B cell (primary cell): ENCODE measurements at regions not wholly inside any gene's neighbourhood (a gene's known extent, or its start where the extent isn't known, plus 50 kb on each side); places are given as distances from the start of the nearest gene placed in this dataset.

Experiments
- ATAC-seq: fragments of 200-7000 bp; cut with Tn5 transposase; one replicate; pipeline ENCODE4 v1.10.0; 2021; ENCODE audit warnings: low read depth, mild to moderate bottlenecking, moderate number of reproducible peaks, moderate library complexity
- CTCF ChIA-PET: fragments of 350-600 bp; sonication (Branson Sonifier 250); formaldehyde crosslinking; loops from one replicate; lab custom pipeline; 2021; ENCODE audit warnings: antibody characterized with exemption, inconsistent platforms; lab: Charles Lee
- POLR2A ChIA-PET: fragments of 350-600 bp; sonication (Branson Sonifier 250); formaldehyde crosslinking; loops from one replicate; lab custom pipeline; 2021; ENCODE audit warnings: antibody characterized with exemption; lab: Charles Lee
- DNase-seq: peaks from one replicate; pipeline ENCODE4 v3.0.0; 2013
- H2AFZ ChIP-seq: 2 replicates; pipeline ENCODE4 v1.6.1; 2012; ENCODE audit warnings: mild to moderate bottlenecking, low read depth, low read length; ENCODE audit not compliant: insufficient read depth, poor library complexity, severe bottlenecking
- H3K27ac ChIP-seq, 2 donors: 1 replicate in 1 of 2; 2 replicates in 1 of 2; pipeline ENCODE4 v1.5.1; 2012 to 2013; ENCODE audit warnings: low read length in 2 of 2, mild to moderate bottlenecking in 2 of 2, moderate library complexity in 1 of 2
- H3K27me3 ChIP-seq, 4 experiments: fragments of 200-600 bp in 1 of 4; sonication (generic) in 1 of 4; replicated peaks in 1 of 4; 1 replicate in 2 of 4; 2 replicates in 2 of 4; pipeline versions ENCODE4 v1.6.1 to v1.7.0; 2013 to 2016; ENCODE audit warnings: low read length in 3 of 4, mild to moderate bottlenecking in 2 of 4, mixed read lengths in 1 of 4, moderate library complexity in 1 of 4; ENCODE audit not compliant: insufficient read depth in 4 of 4, control insufficient read depth in 3 of 4; ENCODE audit errors: control extremely low read depth in 1 of 4
- H3K36me3 ChIP-seq, 2 experiments: replicated peaks in 1 of 2; 1 replicate in 1 of 2; 2 replicates in 1 of 2; pipeline versions ENCODE4 v1.6.1 to v1.7.1; 2013; ENCODE audit warnings: low read length in 1 of 2; ENCODE audit not compliant: insufficient read depth in 2 of 2, control insufficient read depth in 1 of 2; ENCODE audit errors: control extremely low read depth in 1 of 2, extremely low read depth in 1 of 2
- H3K4me1 ChIP-seq, 2 donors: fragments of 200-600 bp in 1 of 2; sonication (generic) in 1 of 2; 1 replicate in 1 of 2; 2 replicates in 1 of 2; pipeline versions ENCODE4 v1.5.1 to v1.6.1; 2013 to 2017; ENCODE audit warnings: low read length in 2 of 2; ENCODE audit not compliant: control insufficient read depth in 2 of 2, insufficient read depth in 2 of 2
- H3K4me2 ChIP-seq: replicated peaks from 2 replicates; pipeline ENCODE3; 2012; ENCODE audit warnings: mild to moderate bottlenecking, low read depth, low read length; ENCODE audit not compliant: poor library complexity, severe bottlenecking
- H3K4me3 ChIP-seq, 5 experiments: fragments of 200-600 bp in 1 of 5; sonication (generic) in 1 of 5; 1 replicate in 3 of 5; 2 replicates in 2 of 5; pipeline versions ENCODE4 v1.5.1 to v1.7.0; 2011 to 2016; ENCODE audit warnings: low read length in 4 of 5, mild to moderate bottlenecking in 4 of 5, low read depth in 2 of 5, control low read depth in 1 of 5, moderate library complexity in 1 of 5; ENCODE audit not compliant: insufficient read depth in 1 of 5; ENCODE audit errors: control extremely low read depth in 1 of 5, extremely low read depth in 1 of 5
- H3K79me2 ChIP-seq: fragments of 200-600 bp; sonication (generic); one replicate; pipeline ENCODE4 v1.6.0; 2016; ENCODE audit warnings: low read length; ENCODE audit not compliant: control insufficient read depth, insufficient read depth
- H3K9ac ChIP-seq: fragments of 200-600 bp; sonication (generic); 2 replicates; pipeline ENCODE4 v1.6.1; 2017; ENCODE audit warnings: mild to moderate bottlenecking, low read length, moderate library complexity
- H3K9me3 ChIP-seq, 3 donors: one replicate each; pipeline versions ENCODE4 v1.6.1 to v1.7.1; 2013; ENCODE audit warnings: low read length in 2 of 3; ENCODE audit not compliant: control insufficient read depth in 2 of 3, insufficient read depth in 1 of 3; ENCODE audit errors: control extremely low read depth in 1 of 3
- H4K20me1 ChIP-seq: 2 replicates; pipeline ENCODE4 v1.6.0; 2012; ENCODE audit warnings: mild to moderate bottlenecking, low read length; ENCODE audit not compliant: insufficient read depth, control insufficient read depth, poor library complexity, severe bottlenecking
- H3K27ac Mint-ChIP-seq: one replicate; pipeline ENCODE4 v1.8.0; 2021; ENCODE audit warnings: mixed read lengths
- H3K27me3 Mint-ChIP-seq: one replicate; pipeline ENCODE4 v1.8.0; 2021; ENCODE audit warnings: mixed read lengths
- H3K4me1 Mint-ChIP-seq: one replicate; pipeline ENCODE4 v1.8.0; 2021; ENCODE audit warnings: mixed read lengths
- H3K4me3 Mint-ChIP-seq: one replicate; pipeline ENCODE4 v1.8.0; 2021; ENCODE audit warnings: mixed read lengths
- H3K9me3 Mint-ChIP-seq: one replicate; pipeline ENCODE4 v1.8.0; 2022; ENCODE audit warnings: mixed read lengths; ENCODE audit not compliant: insufficient read depth
- EZH2 ChIP-seq: IDR thresholded peaks from 2 replicates; pipeline ENCODE4 v1.6.1; 2012; ENCODE audit warnings: borderline replicate concordance, low read depth, mild to moderate bottlenecking, moderate library complexity, low read length; ENCODE audit not compliant: insufficient read depth, poor library complexity, severe bottlenecking
- WGBS: methylation state at CpG from one replicate; pipeline ENCODE4 v1.1.5; 2013; ENCODE audit warnings: missing lambda C conversion rate; ENCODE audit not compliant: insufficient coverage; 5-methylcytosine and 5-hydroxymethylcytosine counted together
- intact Hi-C: fragments of 100-400 bp; cut with micrococcal nuclease; formaldehyde crosslinking; loops from one replicate; pipeline ENCODE4 v1.10.0; 2022
- TF ChIP-seq, protein P1 (sequence below): fragments of 200-600 bp; IDR thresholded peaks from one replicate; pipeline ENCODE4 v1.8.0; 2022; ENCODE audit warnings: antibody characterized with exemption, mild to moderate bottlenecking

DNA sequence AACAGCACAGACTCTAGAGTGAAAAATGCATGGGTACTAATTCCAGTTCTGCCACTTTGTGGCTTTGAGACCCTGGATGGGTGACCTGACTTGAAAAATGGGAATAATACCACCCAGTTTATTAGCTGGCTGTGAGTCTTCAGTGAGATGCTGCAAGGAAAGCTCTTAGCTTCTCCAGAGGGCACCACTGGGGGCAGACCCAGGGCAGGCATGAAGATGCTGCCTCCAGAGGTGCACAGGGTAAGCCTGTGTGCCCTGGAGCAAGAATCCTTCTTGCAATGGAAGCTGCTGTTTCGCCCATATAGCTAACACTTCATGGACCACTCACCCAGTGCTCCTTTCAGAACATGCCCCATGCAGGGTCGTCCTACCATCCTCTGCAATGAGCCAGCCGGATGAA is 75.7 kb downstream of the C5orf15 start:
- Mint-ChIP-seq H3K4me1 (peaks cover 23% of the 10 kb centered on the region), H3K9me3 (no peaks in the 10 kb centered on the region), H3K4me3 (no peak overlapping the region), H3K27me3 (no peaks in the 10 kb centered on the region), H3K27ac (no peak overlapping the region)
- Histone ChIP-seq H3K36me3 (no peaks in the 10 kb centered on the region), H3K79me2 (no peaks in the 10 kb centered on the region), H3K27ac (no peak overlapping the region), H3K9me3 (no peaks in the 10 kb centered on the region), H3K27me3 (no peaks in the 10 kb centered on the region), H3K4me3 (no peak overlapping the region), H2AFZ (no peak overlapping the region), H3K4me2 (no peak overlapping the region), H4K20me1 (no peaks in the 10 kb centered on the region), H3K9ac (no peak overlapping the region), H3K4me1 (peaks cover 27 to 32% of the 10 kb centered on the region in 2 donors)
- 86% methylated on average over 2 of the region's 3 CpGs for WGBS
- intact Hi-C loops: no loop called here
- ATAC-seq (no peak), DNase-seq (no peak)
- ChIA-PET POLR2A (no interaction called here), CTCF (interaction anchor here (2.0 kb wide), 1 partner anchor 52 kb away, joined by 5 read pairs; no protein-coding TSS in a partner anchor)
- TF ChIP-seq, protein P1, sequence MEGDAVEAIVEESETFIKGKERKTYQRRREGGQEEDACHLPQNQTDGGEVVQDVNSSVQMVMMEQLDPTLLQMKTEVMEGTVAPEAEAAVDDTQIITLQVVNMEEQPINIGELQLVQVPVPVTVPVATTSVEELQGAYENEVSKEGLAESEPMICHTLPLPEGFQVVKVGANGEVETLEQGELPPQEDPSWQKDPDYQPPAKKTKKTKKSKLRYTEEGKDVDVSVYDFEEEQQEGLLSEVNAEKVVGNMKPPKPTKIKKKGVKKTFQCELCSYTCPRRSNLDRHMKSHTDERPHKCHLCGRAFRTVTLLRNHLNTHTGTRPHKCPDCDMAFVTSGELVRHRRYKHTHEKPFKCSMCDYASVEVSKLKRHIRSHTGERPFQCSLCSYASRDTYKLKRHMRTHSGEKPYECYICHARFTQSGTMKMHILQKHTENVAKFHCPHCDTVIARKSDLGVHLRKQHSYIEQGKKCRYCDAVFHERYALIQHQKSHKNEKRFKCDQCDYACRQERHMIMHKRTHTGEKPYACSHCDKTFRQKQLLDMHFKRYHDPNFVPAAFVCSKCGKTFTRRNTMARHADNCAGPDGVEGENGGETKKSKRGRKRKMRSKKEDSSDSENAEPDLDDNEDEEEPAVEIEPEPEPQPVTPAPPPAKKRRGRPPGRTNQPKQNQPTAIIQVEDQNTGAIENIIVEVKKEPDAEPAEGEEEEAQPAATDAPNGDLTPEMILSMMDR: no peak
- no peak for TF ChIP-seq EZH2

DNA sequence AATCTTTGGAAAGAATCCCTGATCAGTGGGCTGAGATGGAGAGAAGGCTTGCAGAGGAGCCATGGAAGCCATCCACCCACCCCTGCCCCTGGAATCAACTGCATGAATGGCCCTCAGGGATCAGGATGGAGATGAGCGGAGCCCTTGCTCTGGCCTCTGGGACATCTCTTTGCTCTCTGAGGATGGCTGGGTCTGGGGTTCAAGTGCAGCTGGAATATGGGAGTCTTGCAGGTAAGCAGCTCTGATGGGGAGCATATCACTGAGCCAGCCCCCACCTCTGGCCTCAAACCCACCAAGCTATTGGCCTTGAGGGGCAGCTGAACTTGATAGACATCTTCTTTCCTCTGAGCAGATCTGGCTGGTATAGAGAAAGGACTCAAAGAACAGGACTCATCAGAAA is 76.1 kb downstream of the C5orf15 start:
- Histone ChIP-seq H4K20me1 (no peaks in the 10 kb centered on the region), H3K9me3 (no peaks in the 10 kb centered on the region), H3K4me1 (peaks cover 23 to 28% of the 10 kb centered on the region in 2 donors), H3K27ac (no peak overlapping the region), H3K4me2 (no peak overlapping the region), H3K9ac (no peak overlapping the region), H2AFZ (no peak overlapping the region), H3K27me3 (no peaks in the 10 kb centered on the region), H3K79me2 (no peaks in the 10 kb centered on the region), H3K36me3 (no peaks in the 10 kb centered on the region), H3K4me3 (no peak overlapping the region)
- TF ChIP-seq EZH2: no peak
- TF ChIP-seq, protein P1: no peak
- Mint-ChIP-seq H3K9me3 (no peaks in the 10 kb centered on the region), H3K4me1 (peaks cover 19% of the 10 kb centered on the region), H3K4me3 (no peak overlapping the region), H3K27me3 (no peaks in the 10 kb centered on the region), H3K27ac (no peak overlapping the region)
- ChIA-PET POLR2A (no interaction called here), CTCF (interaction anchor here (1.2 to 2.0 kb wide), 2 partner anchors 22 to 52 kb away, joined by 3 to 5 read pairs; no protein-coding TSS in a partner anchor)
- DNase-seq (no peak), ATAC-seq (no peak)
- intact Hi-C loops: no loop called here
- 100% methylated on average over 1 of the region's 1 CpG for WGBS
